NCI-H1048 (cell line): ENCODE measurements at regions not wholly inside any gene's neighbourhood (a gene's known extent, or its start where the extent isn't known, plus 50 kb on each side); places are given as distances from the start of the nearest gene placed in this dataset.

ENCODE experiments used
- DNase-seq: peaks from one replicate; lab custom pipeline; 2025; lab: John Stamatoyannopoulos, UW

DNA sequence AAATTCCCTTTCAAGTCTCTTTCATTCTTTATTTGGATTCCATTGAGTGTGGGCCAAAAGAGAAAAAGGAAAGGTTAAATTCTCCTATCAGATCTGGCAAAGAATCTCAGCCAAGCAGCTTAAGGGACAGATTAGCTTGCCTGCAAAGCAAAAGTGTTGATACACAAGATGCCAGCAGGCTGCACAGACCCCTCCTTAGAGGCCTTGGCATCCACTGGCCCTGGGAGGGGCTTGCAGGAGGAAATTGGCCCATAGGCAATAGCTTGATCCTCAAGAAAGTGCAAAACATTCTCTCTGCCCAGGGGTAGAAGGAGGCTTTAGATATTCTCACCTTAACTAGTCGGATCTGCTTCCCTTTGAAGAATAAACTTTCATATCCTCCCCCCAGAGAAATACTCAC is 300.4 kb upstream of the CPEB2 start:
- no peak for DNase-seq

DNA sequence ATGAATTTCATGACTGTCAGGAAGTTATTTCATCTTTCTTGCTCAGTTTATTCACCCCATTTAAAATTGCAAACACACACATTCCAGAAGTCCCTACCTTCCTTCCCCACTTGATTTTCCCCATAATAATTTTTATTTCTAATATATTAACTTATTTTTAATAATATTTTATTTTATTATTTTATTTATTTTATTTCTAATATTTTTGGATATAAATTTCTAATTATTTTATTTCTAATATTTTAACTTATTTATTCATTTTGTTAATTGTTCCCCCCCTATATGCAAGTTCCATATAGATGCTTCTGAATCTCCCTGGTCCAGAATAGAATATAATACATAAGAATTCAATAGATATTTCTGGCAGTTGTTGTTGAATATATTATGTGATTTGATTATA is 293.7 kb upstream of the CPEB2 start:
- DNase-seq: no peak

- DNase-seq: no peak
These were observed 291.0 kb upstream of the CPEB2 start for GRCh38 chr4:14711259-14711658.

DNA sequence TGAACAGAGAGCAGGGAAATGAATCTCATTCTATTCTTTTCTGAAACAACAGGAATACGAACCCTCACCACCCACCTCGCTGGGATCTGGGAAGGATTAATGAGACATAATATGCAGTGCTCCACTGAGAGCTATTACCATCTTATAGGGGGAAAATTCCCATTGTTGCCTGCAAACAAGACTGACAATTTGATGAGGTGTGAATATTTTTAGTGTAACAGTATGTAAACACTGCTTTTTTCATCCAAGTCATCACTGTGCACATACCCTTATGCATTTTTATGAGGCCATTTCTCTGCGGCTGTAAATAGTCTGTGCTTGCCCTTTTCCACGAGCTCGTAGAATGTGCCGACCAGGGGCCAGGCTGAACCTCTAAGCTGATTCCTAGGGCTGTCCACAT is 285.6 kb upstream of the CPEB2 start:
- DNase-seq: no peak

DNA sequence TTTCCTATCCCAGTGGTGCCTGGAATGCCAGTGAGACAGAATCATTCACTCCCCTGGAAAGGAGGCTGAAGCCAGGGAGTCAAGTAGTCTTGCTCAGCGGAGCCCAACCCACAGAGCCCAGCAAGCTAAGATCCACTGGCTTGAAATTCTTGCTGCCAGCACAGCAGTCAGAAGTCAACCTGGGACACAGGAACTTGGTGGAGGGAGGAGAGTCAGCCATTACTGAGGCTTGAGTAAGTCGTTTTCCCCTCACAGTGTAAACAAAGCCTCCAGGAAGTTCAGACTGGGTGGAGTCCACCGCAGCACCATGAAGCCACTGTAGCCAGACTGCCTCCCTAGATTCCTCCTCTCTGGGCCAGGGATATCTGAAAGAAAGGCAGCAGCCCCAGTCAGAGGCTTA is 283.2 kb upstream of the CPEB2 start:
- DNase-seq: no peak

- DNase-seq: no peak
These were observed 275.8 kb upstream of the CPEB2 start for GRCh38 chr4:14726441-14726840.

DNA sequence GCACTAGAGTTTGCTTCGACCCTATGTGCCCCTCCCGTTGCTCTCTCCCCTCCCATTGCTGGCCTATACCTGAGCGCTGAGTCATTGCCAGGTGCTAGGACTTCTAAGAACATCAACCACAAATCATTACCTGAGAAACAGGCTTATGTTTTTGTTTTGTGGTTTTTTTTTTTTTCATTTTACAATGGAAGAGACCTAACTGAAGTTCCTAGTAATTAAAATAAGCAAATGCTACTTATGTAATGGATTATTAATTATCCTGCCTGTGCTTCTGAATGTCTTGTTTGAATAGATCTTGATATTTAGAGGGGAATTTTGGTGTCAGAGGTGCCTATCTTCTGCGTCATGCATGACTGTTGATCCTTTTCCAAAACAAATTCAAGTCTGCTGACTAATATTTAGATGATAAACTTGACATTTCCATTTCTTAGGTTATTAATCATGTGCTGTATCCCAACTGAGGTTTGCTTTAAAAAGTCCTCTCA is 275.4 kb upstream of the CPEB2 start:
- no peak for DNase-seq

DNA sequence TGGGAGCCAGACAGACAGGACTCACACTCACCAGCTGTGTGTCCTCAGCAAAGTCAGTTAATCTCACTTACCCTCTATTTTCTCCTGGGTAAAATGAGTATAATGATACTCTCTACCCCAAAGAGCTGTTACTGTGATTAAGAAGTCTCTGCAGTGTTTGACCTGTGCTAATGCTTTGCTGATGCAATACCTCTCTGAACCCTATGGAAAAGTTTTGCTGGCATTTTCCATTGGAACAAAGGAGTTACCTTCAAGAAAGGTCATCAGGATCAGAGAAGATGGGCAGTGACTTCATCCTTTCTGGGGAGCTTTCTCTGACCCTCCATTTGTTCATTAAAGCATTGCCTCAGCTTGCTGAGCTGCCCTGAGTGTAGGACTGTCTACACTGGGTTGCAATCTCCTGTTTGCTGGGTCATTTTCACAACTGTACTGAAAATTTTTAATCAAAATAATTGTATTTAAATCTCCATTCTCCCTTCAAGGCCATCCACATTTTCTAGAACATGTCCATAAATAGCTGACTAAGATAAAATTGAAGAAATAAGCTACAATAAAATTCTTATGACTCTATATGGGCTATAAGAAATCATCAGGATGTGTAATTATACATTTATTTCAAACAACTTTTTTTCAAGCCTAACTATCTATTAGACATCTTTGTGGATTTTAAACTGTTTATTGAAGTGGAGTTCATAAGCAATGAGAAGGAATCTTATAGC is 272.8 kb upstream of the CPEB2 start:
- no peak for DNase-seq

- no peak for DNase-seq
These were observed 260.2 kb upstream of the CPEB2 start for GRCh38 chr4:14742054-14742453.

DNA sequence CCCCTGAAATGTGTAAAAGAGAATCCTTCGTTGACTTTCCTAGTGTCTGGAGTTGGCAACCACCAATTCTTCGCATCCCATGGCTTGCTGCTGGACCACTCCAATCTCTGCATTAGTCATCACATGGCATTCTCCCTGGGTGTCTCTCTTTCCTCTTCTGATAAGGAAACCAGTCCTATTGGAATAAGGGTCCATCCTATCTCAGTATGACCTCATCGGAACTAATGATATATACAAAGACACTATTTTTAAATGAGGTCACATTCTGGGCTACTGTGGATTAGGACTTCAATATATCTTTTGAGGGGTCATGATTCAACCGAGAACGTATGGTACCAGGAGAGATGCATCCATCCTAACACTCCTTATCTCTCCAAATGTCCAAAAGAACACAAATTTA is 259.1 kb upstream of the CPEB2 start:
- DNase-seq: no peak

DNA sequence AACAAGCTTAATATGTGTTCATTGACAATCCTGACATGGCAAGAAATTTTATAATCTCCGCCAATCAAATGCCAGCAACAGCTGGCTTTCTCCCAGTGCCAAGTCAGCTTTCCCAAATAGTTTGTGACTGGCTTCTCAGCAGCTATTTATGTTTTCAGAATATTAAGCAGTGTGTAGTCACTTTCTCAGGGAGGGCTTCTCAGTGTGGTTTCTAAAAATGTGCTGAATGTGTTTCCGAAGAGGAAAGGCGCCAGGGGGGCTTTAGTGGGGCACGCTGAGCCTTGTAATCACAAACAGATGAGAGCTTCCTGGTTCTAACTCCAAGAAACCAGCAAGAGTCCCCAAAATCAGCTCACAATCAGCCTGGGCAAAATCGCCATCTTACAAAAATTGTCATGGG is 258.7 kb upstream of the CPEB2 start:
- no peak for DNase-seq

GRCh38 chr4:14744346-14744745 is 257.9 kb upstream of the CPEB2 start:
- DNase-seq: no peak

- no peak for DNase-seq
These were observed 252.4 kb upstream of the CPEB2 start for GRCh38 chr4:14749910-14750309.

DNA sequence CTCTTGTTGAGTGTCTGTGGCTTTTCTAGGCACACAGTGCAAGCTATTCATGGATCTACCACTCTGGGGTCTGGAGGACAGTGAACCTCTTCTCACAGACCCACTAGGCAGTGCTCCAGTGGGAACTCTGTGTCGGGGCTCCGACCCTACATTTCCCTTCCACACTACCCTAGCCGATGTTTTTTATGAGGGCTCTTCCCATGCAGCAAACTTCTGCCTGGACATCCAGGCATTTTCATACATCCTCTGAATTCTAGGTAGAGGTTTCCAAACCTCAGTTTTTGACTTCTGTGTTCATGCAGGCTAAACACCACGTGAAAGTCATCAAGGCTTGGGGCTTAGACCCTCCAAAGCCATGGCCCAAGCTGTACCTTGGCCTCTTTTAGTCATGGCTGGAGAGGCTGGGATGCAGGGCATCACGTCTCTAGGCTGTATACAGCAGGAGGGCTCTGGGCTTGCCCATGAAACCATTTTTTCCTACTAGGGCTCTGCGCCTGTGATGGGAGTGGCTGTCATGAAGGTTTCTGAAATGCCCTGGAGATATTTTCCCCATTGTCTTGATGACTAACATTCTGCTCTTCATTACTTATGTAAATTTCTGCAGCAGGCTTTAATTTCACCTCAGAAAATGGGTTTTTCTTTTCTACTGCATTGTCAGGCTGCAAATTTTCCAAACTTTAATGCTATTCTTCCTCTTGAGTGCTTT is 249.8 kb upstream of the CPEB2 start:
- no peak for DNase-seq

DNA sequence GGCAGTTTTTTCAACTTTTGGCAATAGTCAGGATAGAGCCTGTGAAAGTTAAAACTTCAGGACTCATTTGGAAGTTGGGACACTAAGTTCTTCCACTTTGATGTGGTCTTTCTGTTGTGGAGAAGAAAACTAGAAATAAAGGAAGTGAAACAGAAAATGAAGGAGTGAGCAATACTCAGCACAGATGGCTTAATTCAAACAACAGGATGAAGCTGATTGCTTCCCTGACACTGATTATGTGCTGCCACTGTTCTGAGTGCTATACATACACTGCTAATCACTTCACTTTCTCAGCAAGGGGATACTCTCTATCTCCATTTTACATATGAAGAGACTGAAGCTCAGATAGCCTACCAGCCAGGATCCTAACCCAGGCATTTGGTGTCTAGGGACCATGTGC is 235.1 kb upstream of the CPEB2 start:
- no peak for DNase-seq

GRCh38 chr4:14768449-14768848 is 233.8 kb upstream of the CPEB2 start:
- no peak for DNase-seq

GRCh38 chr4:14769993-14770392 is 232.3 kb upstream of the CPEB2 start:
- DNase-seq: no peak

GRCh38 chr4:14771094-14771493 is 231.2 kb upstream of the CPEB2 start:
- no peak for DNase-seq

GRCh38 chr4:14771504-14772175 is 230.6 kb upstream of the CPEB2 start:
- DNase-seq: no peak

GRCh38 chr4:14772388-14772787 is 229.9 kb upstream of the CPEB2 start:
- DNase-seq: no peak

GRCh38 chr4:14783011-14783877 is 219.0 kb upstream of the CPEB2 start:
- DNase-seq: no peak

GRCh38 chr4:14787221-14787620 is 215.1 kb upstream of the CPEB2 start:
- DNase-seq: no peak
